Epithelial cell of esophagus (primary cell): ENCODE measurements at regions not wholly inside any gene's neighbourhood (a gene's known extent, or its start where the extent isn't known, plus 50 kb on each side); places are given as distances from the start of the nearest gene placed in this dataset.

Experiments
- DNase-seq: peaks from one replicate; pipeline ENCODE4 v3.0.0; 2010; ENCODE audit warnings: low read depth
- H3K4me3 ChIP-seq: 2 replicates; pipeline ENCODE4 v1.5.1; 2011; ENCODE audit warnings: mild to moderate bottlenecking, low read length, control low read depth
- CTCF ChIP-seq: IDR thresholded peaks from 2 replicates; pipeline ENCODE4 v1.5.1; 2011; ENCODE audit warnings: low read depth, mild to moderate bottlenecking, low read length, control low read depth, inconsistent platforms; ENCODE audit not compliant: insufficient read depth; ENCODE audit errors: missing control alignments

- TF ChIP-seq CTCF = no peak
- no peak for DNase-seq
- no peak overlapping the region for H3K4me3 ChIP-seq
Measured at GRCh38 chr4:114311787-114312186, 286.8 kb upstream of the UGT8 start.

GRCh38 chr4:114312338-114312737 is 286.3 kb upstream of the UGT8 start:
- H3K4me3 ChIP-seq = no peak overlapping the region
- no peak for TF ChIP-seq CTCF
- no peak for DNase-seq

- TF ChIP-seq CTCF = no peak
- H3K4me3 ChIP-seq = no peak overlapping the region
- DNase-seq = no peak
Measured at GRCh38 chr4:114316789-114317188, 281.8 kb upstream of the UGT8 start.

GRCh38 chr4:114317564-114317963 is 281.0 kb upstream of the UGT8 start:
- TF ChIP-seq CTCF = no peak
- no peak for DNase-seq
- no peak overlapping the region for H3K4me3 ChIP-seq

- no peak for DNase-seq
- H3K4me3 ChIP-seq = no peak overlapping the region
- no peak for TF ChIP-seq CTCF
Measured at GRCh38 chr4:114318309-114318708, 280.3 kb upstream of the UGT8 start.

- no peak overlapping the region for H3K4me3 ChIP-seq
- TF ChIP-seq CTCF = no peak
- no peak for DNase-seq
Measured at GRCh38 chr4:114320126-114320525, 278.5 kb upstream of the UGT8 start.

- no peak for DNase-seq
- no peak overlapping the region for H3K4me3 ChIP-seq
- TF ChIP-seq CTCF = no peak
Measured at GRCh38 chr4:114321366-114321765, 277.2 kb upstream of the UGT8 start.
